ENCODE measurements at regions not wholly inside any gene's neighbourhood (a gene's known extent, or its start where the extent isn't known, plus 50 kb on each side); places are given as distances from the start of the nearest gene placed in this dataset.

GRCh38 chr12:125983784-125984500 is 918.7 kb downstream of the AACS start:
- Histone ChIP-seq H3K27me3 (ENCODE audit: control insufficient read depth in 3 of 3, insufficient read depth in 3 of 3, low read depth in 1 of 3, low read length in 3 of 3) (peaks cover 0 to 15% (median 0%) of the 10 kb centered on the region in 3 experiments), H3K36me3 (replicated peaks in 1 of 2; ENCODE audit: control insufficient read depth in 2 of 2, insufficient read depth in 2 of 2, low read length in 2 of 2) (no peaks in the 10 kb centered on the region), H3K4me1 (ENCODE audit: control insufficient read depth in 2 of 2, insufficient read depth in 1 of 2, low read depth in 1 of 2, low read length in 2 of 2) (peaks cover 3 to 4% of the 10 kb centered on the region in 2 donors), H2BK12ac (ENCODE audit: low read length) (no peak overlapping the region), H2BK5ac (ENCODE audit: low read length) (peak overlapping the region; percentile 93), H3K4me3 (ENCODE audit: low read length in 2 of 2) (peak overlapping the region; percentile 48 to 92), H3K27ac (replicated peaks; ENCODE audit: low read length) (peak overlapping the region; percentile 95), H4K91ac (ENCODE audit: low read depth, low read length, poor library complexity) (no peak overlapping the region), H3K9me3 (replicated peaks in 1 of 2; ENCODE audit: control insufficient read depth in 2 of 2, insufficient read depth in 1 of 2, low read depth in 1 of 2, low read length in 2 of 2) (no peaks in the 10 kb centered on the region), H3K4ac (ENCODE audit: low read length) (no peak overlapping the region), H3K9ac (ENCODE audit: low read depth, low read length, poor library complexity) (peak overlapping the region; percentile 53), H3K18ac (ENCODE audit: low read length) (peak overlapping the region; percentile 92), H4K8ac (ENCODE audit: low read depth, low read length) (no peak overlapping the region), H2BK120ac (ENCODE audit: low read depth, low read length) (peak overlapping the region; percentile 38), H2AFZ (ENCODE audit: low read length) (peak overlapping the region; percentile 88), H3K23ac (ENCODE audit: low read depth, low read length, poor library complexity) (no peak overlapping the region), H2AK5ac (ENCODE audit: low read depth, low read length) (peak overlapping the region; percentile 79), H2BK15ac (ENCODE audit: low read length) (no peak overlapping the region), H3K14ac (ENCODE audit: low read length) (no peak overlapping the region), H3K79me1 (ENCODE audit: low read depth, low read length) (no peaks in the 10 kb centered on the region), H3K4me2 (ENCODE audit: insufficient read depth, low read length, poor library complexity, severe bottlenecking) (peak overlapping the region; percentile 89)
- no CpG with 5 or more reads among the region's 14 CpGs for WGBS, 2 donors (ENCODE audit: extremely low coverage in 2 of 2, insufficient read length in 2 of 2, insufficient replicate concordance in 1 of 2)
- peak; percentile 76 for DNase-seq (ENCODE audit: low spot score)

GRCh38 chr12:125988545-125988944 is 923.3 kb downstream of the AACS start:
- no peak overlapping the region for H2AK5ac ChIP-seq (ENCODE audit: low read depth, low read length)
- H3K27ac ChIP-seq (replicated peaks; ENCODE audit: low read length): no peak overlapping the region
- no peak for DNase-seq (ENCODE audit: low spot score)
- no peak overlapping the region for H2BK120ac ChIP-seq (ENCODE audit: low read depth, low read length)
- H3K9ac ChIP-seq (ENCODE audit: low read depth, low read length, poor library complexity): no peak overlapping the region
- H3K18ac ChIP-seq (ENCODE audit: low read length): no peak overlapping the region
- peaks cover 0 to 7% (median 0%) of the 10 kb centered on the region in 3 experiments for H3K27me3 ChIP-seq (ENCODE audit: control insufficient read depth in 3 of 3, insufficient read depth in 3 of 3, low read depth in 1 of 3, low read length in 3 of 3)
- no peak overlapping the region for H2BK5ac ChIP-seq (ENCODE audit: low read length)
- no peaks in the 10 kb centered on the region for H3K36me3 ChIP-seq (replicated peaks in 1 of 2; ENCODE audit: control insufficient read depth in 2 of 2, insufficient read depth in 2 of 2, low read length in 2 of 2)
- no peak overlapping the region for H3K4me2 ChIP-seq (ENCODE audit: insufficient read depth, low read length, poor library complexity, severe bottlenecking)
- no peak overlapping the region for H2AFZ ChIP-seq (ENCODE audit: low read length)
- H3K79me1 ChIP-seq (ENCODE audit: low read depth, low read length): no peaks in the 10 kb centered on the region
- H3K9me3 ChIP-seq (replicated peaks in 1 of 2; ENCODE audit: control insufficient read depth in 2 of 2, insufficient read depth in 1 of 2, low read depth in 1 of 2, low read length in 2 of 2): no peaks in the 10 kb centered on the region
- no peak overlapping the region for H3K14ac ChIP-seq (ENCODE audit: low read length)
- no peak overlapping the region for H2BK15ac ChIP-seq (ENCODE audit: low read length)
- H3K4ac ChIP-seq (ENCODE audit: low read length): no peak overlapping the region
- H3K23ac ChIP-seq (ENCODE audit: low read depth, low read length, poor library complexity): no peak overlapping the region
- no peak overlapping the region for H2BK12ac ChIP-seq (ENCODE audit: low read length)
- no peak overlapping the region for H3K4me3 ChIP-seq (ENCODE audit: low read length in 2 of 2)
- no peak overlapping the region for H4K8ac ChIP-seq (ENCODE audit: low read depth, low read length)
- peaks cover 1 to 3% of the 10 kb centered on the region in 2 donors for H3K4me1 ChIP-seq (ENCODE audit: control insufficient read depth in 2 of 2, insufficient read depth in 1 of 2, low read depth in 1 of 2, low read length in 2 of 2)
- H4K91ac ChIP-seq (ENCODE audit: low read depth, low read length, poor library complexity): no peak overlapping the region
- WGBS, 2 donors (ENCODE audit: extremely low coverage in 2 of 2, insufficient read length in 2 of 2, insufficient replicate concordance in 1 of 2): no CpG with 5 or more reads among the region's 4 CpGs

DNA sequence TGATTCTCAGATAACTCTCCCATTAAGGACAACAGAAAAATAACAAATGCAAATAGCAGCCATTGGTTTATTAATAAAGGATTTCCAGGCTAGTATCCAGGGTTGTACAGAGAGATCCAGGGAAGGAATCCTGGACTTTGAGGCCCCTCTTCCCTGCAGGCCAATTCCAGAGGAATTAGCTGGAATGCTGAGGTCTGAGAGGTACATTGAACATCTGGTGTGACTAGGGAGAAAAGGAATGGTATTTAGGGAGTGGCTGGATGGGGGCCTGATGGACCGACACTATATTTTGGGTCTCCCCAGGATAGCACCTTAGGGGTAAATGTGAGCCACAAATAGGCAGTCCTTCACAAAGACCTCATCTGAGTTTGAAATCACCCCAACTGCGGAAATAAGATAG is 924.5 kb downstream of the AACS start:
- Histone ChIP-seq H3K27me3 (ENCODE audit: control insufficient read depth in 3 of 3, insufficient read depth in 3 of 3, low read depth in 1 of 3, low read length in 3 of 3) (peaks cover 0 to 7% (median 0%) of the 10 kb centered on the region in 3 experiments), H3K9me3 (replicated peaks in 1 of 2; ENCODE audit: control insufficient read depth in 2 of 2, insufficient read depth in 1 of 2, low read depth in 1 of 2, low read length in 2 of 2) (no peaks in the 10 kb centered on the region), H3K4ac (ENCODE audit: low read length) (no peak overlapping the region), H3K9ac (ENCODE audit: low read depth, low read length, poor library complexity) (no peak overlapping the region), H3K79me1 (ENCODE audit: low read depth, low read length) (no peaks in the 10 kb centered on the region), H2AFZ (ENCODE audit: low read length) (no peak overlapping the region), H2BK5ac (ENCODE audit: low read length) (no peak overlapping the region), H3K4me3 (ENCODE audit: low read length in 2 of 2) (no peak overlapping the region), H3K18ac (ENCODE audit: low read length) (no peak overlapping the region), H2BK15ac (ENCODE audit: low read length) (no peak overlapping the region), H3K4me2 (ENCODE audit: insufficient read depth, low read length, poor library complexity, severe bottlenecking) (no peak overlapping the region), H4K8ac (ENCODE audit: low read depth, low read length) (no peak overlapping the region), H3K36me3 (replicated peaks in 1 of 2; ENCODE audit: control insufficient read depth in 2 of 2, insufficient read depth in 2 of 2, low read length in 2 of 2) (no peaks in the 10 kb centered on the region), H4K91ac (ENCODE audit: low read depth, low read length, poor library complexity) (no peak overlapping the region), H2BK12ac (ENCODE audit: low read length) (no peak overlapping the region), H2AK5ac (ENCODE audit: low read depth, low read length) (no peak overlapping the region), H3K4me1 (ENCODE audit: control insufficient read depth in 2 of 2, insufficient read depth in 1 of 2, low read depth in 1 of 2, low read length in 2 of 2) (peaks cover 0 to 1% of the 10 kb centered on the region in 2 donors), H3K23ac (ENCODE audit: low read depth, low read length, poor library complexity) (no peak overlapping the region), H2BK120ac (ENCODE audit: low read depth, low read length) (no peak overlapping the region), H3K14ac (ENCODE audit: low read length) (no peak overlapping the region), H3K27ac (replicated peaks; ENCODE audit: low read length) (no peak overlapping the region)
- WGBS, 2 donors (ENCODE audit: extremely low coverage in 2 of 2, insufficient read length in 2 of 2, insufficient replicate concordance in 1 of 2): no CpG with 5 or more reads among the region's 2 CpGs
- DNase-seq (ENCODE audit: low spot score): no peak

- Histone ChIP-seq H3K18ac (ENCODE audit: low read length) (no peak overlapping the region), H3K4me2 (ENCODE audit: insufficient read depth, low read length, poor library complexity, severe bottlenecking) (no peak overlapping the region), H2BK15ac (ENCODE audit: low read length) (no peak overlapping the region), H4K8ac (ENCODE audit: low read depth, low read length) (no peak overlapping the region), H4K91ac (ENCODE audit: low read depth, low read length, poor library complexity) (no peak overlapping the region), H3K14ac (ENCODE audit: low read length) (no peak overlapping the region), H2AK5ac (ENCODE audit: low read depth, low read length) (no peak overlapping the region), H3K27ac (replicated peaks; ENCODE audit: low read length) (no peak overlapping the region), H2BK5ac (ENCODE audit: low read length) (no peak overlapping the region), H3K27me3 (ENCODE audit: control insufficient read depth in 3 of 3, insufficient read depth in 3 of 3, low read depth in 1 of 3, low read length in 3 of 3) (no peaks in the 10 kb centered on the region), H2AFZ (ENCODE audit: low read length) (no peak overlapping the region), H3K9ac (ENCODE audit: low read depth, low read length, poor library complexity) (no peak overlapping the region), H3K9me3 (replicated peaks in 1 of 2; ENCODE audit: control insufficient read depth in 2 of 2, insufficient read depth in 1 of 2, low read depth in 1 of 2, low read length in 2 of 2) (no peaks in the 10 kb centered on the region), H2BK12ac (ENCODE audit: low read length) (no peak overlapping the region), H3K23ac (ENCODE audit: low read depth, low read length, poor library complexity) (no peak overlapping the region), H3K36me3 (replicated peaks in 1 of 2; ENCODE audit: control insufficient read depth in 2 of 2, insufficient read depth in 2 of 2, low read length in 2 of 2) (no peaks in the 10 kb centered on the region), H3K79me1 (ENCODE audit: low read depth, low read length) (no peaks in the 10 kb centered on the region), H2BK120ac (ENCODE audit: low read depth, low read length) (no peak overlapping the region), H3K4ac (ENCODE audit: low read length) (no peak overlapping the region), H3K4me3 (ENCODE audit: low read length in 2 of 2) (no peak overlapping the region), H3K4me1 (ENCODE audit: control insufficient read depth in 2 of 2, insufficient read depth in 1 of 2, low read depth in 1 of 2, low read length in 2 of 2) (no peaks in the 10 kb centered on the region)
- WGBS, 2 donors (ENCODE audit: extremely low coverage in 2 of 2, insufficient read length in 2 of 2, insufficient replicate concordance in 1 of 2): no CpG with 5 or more reads among the region's 4 CpGs
- DNase-seq (ENCODE audit: low spot score): no peak
These were observed 931.2 kb downstream of the AACS start for GRCh38 chr12:125996443-125996842.
